Naive B cell (primary cell): ENCODE measurements at regions not wholly inside any gene's neighbourhood (a gene's known extent, or its start where the extent isn't known, plus 50 kb on each side); places are given as distances from the start of the nearest gene placed in this dataset.

Experiments
- ATAC-seq, 2 donors: fragments of 150-1000 bp; cut with Tn5 transposase; 2 replicates each; pipeline ENCODE4 v1.10.0; 2021; ENCODE audit warnings: low read depth in 2 of 2, mild to moderate bottlenecking in 2 of 2, moderate library complexity in 2 of 2
- DNase-seq: peaks from one replicate; pipeline ENCODE4 v3.0.0; 2022
- H3K27ac Mint-ChIP-seq, 6 donors: one replicate each; pipeline ENCODE4 v1.8.0; 2020 to 2022; ENCODE audit warnings: mild to moderate bottlenecking in 6 of 6, mixed read lengths in 6 of 6, moderate library complexity in 5 of 6, inconsistent platforms in 2 of 6
- H3K27me3 Mint-ChIP-seq, 3 donors: one replicate each; pipeline ENCODE4 v1.8.0; 2021 to 2022; ENCODE audit warnings: mixed read lengths in 3 of 3, mild to moderate bottlenecking in 1 of 3
- H3K36me3 Mint-ChIP-seq, 2 donors: one replicate each; pipeline ENCODE4 v1.8.0; 2020 to 2022; ENCODE audit warnings: mixed read lengths in 2 of 2, inconsistent platforms in 1 of 2, mild to moderate bottlenecking in 1 of 2
- H3K4me1 Mint-ChIP-seq, 3 donors: one replicate each; pipeline ENCODE4 v1.8.0; 2020 to 2022; ENCODE audit warnings: mixed read lengths in 3 of 3, inconsistent platforms in 1 of 3, mild to moderate bottlenecking in 1 of 3, moderate library complexity in 1 of 3
- H3K4me3 Mint-ChIP-seq, 8 donors: one replicate each; pipeline ENCODE4 v1.8.0; 2020 to 2022; ENCODE audit warnings: mild to moderate bottlenecking in 8 of 8, mixed read lengths in 8 of 8, moderate library complexity in 8 of 8, inconsistent platforms in 2 of 8
- H3K9me3 Mint-ChIP-seq, 7 donors: one replicate each; pipeline ENCODE4 v1.8.0; 2020 to 2022; ENCODE audit warnings: mixed read lengths in 7 of 7, mild to moderate bottlenecking in 5 of 7, inconsistent platforms in 2 of 7, moderate library complexity in 1 of 7

DNA sequence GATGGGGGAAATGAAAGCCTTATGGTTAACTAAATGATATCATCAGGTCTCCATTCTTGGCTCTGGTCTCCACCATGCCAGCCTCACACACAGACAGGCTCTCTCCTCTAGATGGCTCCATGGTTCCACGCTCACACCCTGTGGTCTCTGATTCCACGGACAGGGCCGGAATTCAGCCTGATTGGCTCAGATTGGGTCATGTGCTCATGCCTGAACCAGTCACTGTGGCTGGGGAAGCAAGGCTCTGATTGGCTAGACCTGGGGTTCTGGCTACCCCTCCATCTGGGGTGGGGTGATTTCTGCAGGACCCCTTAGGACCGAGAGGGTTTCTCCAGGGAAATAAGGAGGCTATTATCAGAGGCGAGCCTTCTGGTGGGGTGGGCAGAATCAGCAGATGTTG lies 277.0 kb downstream of the PTPRU start:
- H3K27ac Mint-ChIP-seq: no peak overlapping the region
- H3K4me3 Mint-ChIP-seq: no peak overlapping the region
- peaks cover 0 to 13% of the 10 kb centered on the region in 2 donors for H3K36me3 Mint-ChIP-seq
- ATAC-seq: no peak
- H3K27me3 Mint-ChIP-seq: peaks cover 0 to 34% (median 6%) of the 10 kb centered on the region in 3 donors
- no peak for DNase-seq
- H3K9me3 Mint-ChIP-seq: peaks cover 0 to 16% (median 5%) of the 10 kb centered on the region in 7 donors
- no peaks in the 10 kb centered on the region for H3K4me1 Mint-ChIP-seq

- H3K9me3 Mint-ChIP-seq: peaks cover 0 to 16% (median 5%) of the 10 kb centered on the region in 7 donors
- no peaks in the 10 kb centered on the region for H3K4me1 Mint-ChIP-seq
- peaks cover 0 to 13% of the 10 kb centered on the region in 2 donors for H3K36me3 Mint-ChIP-seq
- no peak for ATAC-seq
- DNase-seq: no peak
- no peak overlapping the region for H3K27ac Mint-ChIP-seq
- H3K27me3 Mint-ChIP-seq: peaks cover 0 to 43% (median 11%) of the 10 kb centered on the region in 3 donors
- H3K4me3 Mint-ChIP-seq: no peak overlapping the region
These were observed 275.1 kb downstream of the PTPRU start for GRCh38 chr1:29511436-29511835.

GRCh38 chr1:29508458-29509107 lies 272.3 kb downstream of the PTPRU start:
- no peak for ATAC-seq

DNA sequence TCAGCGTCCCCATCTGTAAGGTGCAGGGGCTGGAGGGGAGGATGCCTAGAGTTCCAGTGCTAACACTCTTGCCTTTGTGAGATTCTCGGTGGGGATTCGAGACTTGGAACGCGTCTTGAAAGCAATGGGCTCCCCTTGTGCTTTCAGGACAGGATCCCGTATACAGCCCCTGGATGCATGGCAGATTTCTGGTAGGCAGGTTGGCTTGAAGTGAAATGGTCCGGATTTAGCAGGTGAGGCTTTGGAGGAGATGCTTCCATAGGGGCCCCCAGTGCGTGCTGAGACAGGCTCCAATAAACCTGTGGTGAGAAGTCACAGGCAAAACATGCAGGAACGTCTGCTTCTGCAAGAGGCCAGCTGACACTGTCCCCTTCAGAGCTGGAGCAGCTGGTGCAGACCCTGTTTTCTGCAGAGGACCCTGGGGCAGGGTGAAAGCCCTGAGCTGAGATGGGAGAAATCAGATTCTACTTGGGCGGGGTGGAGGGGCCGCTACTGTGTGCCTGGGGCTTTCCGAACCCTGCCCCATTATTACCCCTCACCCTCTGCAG lies 270.4 kb downstream of the PTPRU start:
- peaks cover 10 to 60% (median 26%) of the 10 kb centered on the region in 3 donors for H3K27me3 Mint-ChIP-seq
- H3K9me3 Mint-ChIP-seq: peaks cover 0 to 10% (median 3%) of the 10 kb centered on the region in 7 donors
- no peak overlapping the region for H3K4me3 Mint-ChIP-seq
- peak overlapping the region in 1 of 6 donors; percentile 40 for H3K27ac Mint-ChIP-seq
- H3K36me3 Mint-ChIP-seq: peaks cover 0 to 5% of the 10 kb centered on the region in 2 donors
- ATAC-seq (no peak), DNase-seq (no peak)
- no peaks in the 10 kb centered on the region for H3K4me1 Mint-ChIP-seq

More at GRCh38 chr1:29508458-29509107, 272.3 kb downstream of the PTPRU start:
- H3K27me3 Mint-ChIP-seq: peaks cover 10 to 51% (median 19%) of the 10 kb centered on the region in 3 donors
- no peak for DNase-seq
- H3K4me1 Mint-ChIP-seq: no peaks in the 10 kb centered on the region
- H3K4me3 Mint-ChIP-seq: no peak overlapping the region
- H3K27ac Mint-ChIP-seq: no peak overlapping the region
- peaks cover 0 to 13% of the 10 kb centered on the region in 2 donors for H3K36me3 Mint-ChIP-seq
- peaks cover 0 to 16% (median 5%) of the 10 kb centered on the region in 7 donors for H3K9me3 Mint-ChIP-seq

DNA sequence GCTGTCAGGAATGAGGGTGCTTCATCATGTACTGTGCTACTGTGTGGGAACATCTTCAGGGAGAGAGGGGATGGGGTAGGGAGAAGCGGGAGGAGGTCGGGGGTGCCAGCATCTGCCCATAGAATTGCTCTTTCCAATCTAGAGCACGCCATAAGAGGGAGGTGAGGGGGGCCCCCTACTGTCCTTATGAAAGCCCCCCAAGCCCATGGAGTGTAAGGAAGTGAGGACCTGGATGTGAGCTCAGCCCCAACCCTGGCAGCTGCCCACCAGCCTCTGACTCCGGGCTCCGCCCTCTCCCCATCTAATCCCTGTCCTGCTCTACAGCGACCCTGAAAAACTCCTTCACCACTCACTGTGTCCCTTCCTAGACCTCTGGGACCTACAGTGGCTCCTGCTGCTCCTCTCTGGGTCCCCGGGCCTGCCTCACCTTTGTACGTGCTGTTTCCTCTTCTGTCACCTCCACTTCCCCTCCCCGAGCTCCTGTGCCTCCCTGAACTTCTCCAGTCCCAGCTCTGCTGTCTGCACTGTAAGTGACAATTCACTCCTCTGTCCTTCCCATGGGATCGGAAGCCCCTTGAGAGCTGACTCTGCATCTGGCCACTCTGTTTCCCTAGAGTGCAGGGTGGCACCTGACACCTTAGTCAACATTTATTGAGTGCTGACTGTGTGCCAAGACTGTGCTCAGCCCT lies 269.4 kb downstream of the PTPRU start:
- Mint-ChIP-seq H3K27ac (no peak overlapping the region), H3K4me3 (no peak overlapping the region), H3K36me3 (no peaks in the 10 kb centered on the region), H3K4me1 (no peaks in the 10 kb centered on the region), H3K27me3 (peaks cover 15 to 60% (median 26%) of the 10 kb centered on the region in 3 donors), H3K9me3 (no peaks in the 10 kb centered on the region)
- no peak for ATAC-seq
- DNase-seq: no peak

DNA sequence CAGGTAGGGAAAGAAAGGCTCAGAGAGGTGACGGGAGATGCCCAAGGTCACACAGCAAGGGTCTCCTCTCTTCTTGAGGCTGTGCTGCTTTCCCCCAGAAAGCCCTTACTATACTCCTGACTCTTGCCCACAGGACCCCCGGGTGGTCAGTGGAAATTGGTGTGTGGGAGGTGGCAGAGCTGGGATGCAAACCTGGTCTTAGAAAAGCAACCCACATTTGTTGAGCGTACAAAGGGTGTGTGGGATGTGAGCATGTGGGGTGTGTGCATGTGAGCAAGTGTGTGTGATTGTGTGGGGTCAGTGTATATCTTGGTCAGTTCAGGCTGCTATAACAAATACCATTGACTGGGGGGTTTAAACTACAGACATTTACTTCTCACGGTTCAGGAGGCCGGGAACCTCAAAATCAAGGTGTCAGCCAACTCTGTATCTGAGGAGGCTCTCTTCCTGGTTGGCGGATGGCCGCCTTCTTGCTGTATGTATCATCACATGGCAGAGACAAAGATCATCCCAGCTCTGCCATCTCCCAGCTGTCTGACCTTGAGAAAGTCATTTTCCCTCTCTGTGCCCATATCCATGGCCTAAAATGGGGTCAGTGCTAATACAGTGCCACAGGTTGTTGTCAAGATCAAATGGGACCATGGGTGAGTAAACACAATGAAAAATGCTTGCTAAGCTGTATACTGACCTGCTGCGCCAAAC lies 268.5 kb downstream of the PTPRU start:
- no peak overlapping the region for H3K27ac Mint-ChIP-seq
- no peaks in the 10 kb centered on the region for H3K4me1 Mint-ChIP-seq
- no peak overlapping the region for H3K4me3 Mint-ChIP-seq
- no peaks in the 10 kb centered on the region for H3K36me3 Mint-ChIP-seq
- ATAC-seq (no peak), DNase-seq (no peak)
- H3K9me3 Mint-ChIP-seq: no peaks in the 10 kb centered on the region
- H3K27me3 Mint-ChIP-seq: peaks cover 15 to 64% (median 28%) of the 10 kb centered on the region in 3 donors

GRCh38 chr1:29504196-29504595 lies 267.9 kb downstream of the PTPRU start:
- peaks cover 15 to 67% (median 35%) of the 10 kb centered on the region in 3 donors for H3K27me3 Mint-ChIP-seq
- DNase-seq (no peak), ATAC-seq (no peak)
- no peaks in the 10 kb centered on the region for H3K4me1 Mint-ChIP-seq
- H3K36me3 Mint-ChIP-seq: peaks cover 0 to under 1% of the 10 kb centered on the region in 2 donors
- no peaks in the 10 kb centered on the region for H3K9me3 Mint-ChIP-seq
- no peak overlapping the region for H3K4me3 Mint-ChIP-seq
- no peak overlapping the region for H3K27ac Mint-ChIP-seq

DNA sequence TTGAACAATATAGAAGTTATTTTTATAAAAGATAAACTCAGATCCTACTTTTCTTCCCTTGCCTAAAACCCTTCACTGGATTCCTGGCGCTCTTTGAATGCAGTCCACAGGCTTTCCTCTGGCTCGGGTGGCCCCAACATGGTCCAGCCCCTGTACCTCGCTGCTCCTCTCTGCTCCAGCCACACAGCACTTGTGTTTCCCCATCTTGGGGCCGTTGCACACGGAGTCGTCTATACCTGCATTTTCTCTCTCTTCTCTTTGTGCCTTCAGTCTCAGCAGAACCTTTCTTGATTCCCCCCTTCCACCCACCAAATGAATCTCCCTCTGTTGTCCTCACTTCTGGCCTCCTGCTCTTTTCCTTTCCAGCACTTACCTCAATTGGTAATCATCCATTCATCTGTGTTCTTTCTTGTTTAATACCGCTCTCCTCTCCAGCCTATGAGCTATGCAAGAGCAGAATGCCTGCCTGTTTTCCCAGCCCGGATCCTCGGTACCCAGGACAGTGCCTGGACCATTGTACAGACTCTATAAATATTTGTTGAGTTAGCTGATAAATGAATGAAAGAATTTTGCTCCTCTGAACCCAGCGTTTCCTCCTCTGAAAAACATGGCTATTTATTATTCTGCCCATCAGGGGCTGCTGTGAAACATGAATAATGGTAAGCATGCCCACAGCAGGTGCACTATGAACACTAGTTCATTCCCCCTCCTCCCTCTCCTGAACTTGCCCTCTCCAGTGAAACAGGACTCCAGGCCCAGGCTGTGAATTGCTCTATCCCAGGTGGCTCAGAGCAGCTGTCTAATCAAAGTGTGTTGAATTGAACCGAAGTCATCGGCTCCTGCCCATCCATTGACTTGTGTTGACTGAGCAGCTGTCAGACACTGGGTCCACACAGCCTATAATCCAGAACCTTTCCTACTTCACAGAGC lies 266.9 kb downstream of the PTPRU start:
- Mint-ChIP-seq H3K4me3 (no peak overlapping the region), H3K4me1 (no peaks in the 10 kb centered on the region), H3K27ac (no peak overlapping the region), H3K36me3 (peaks cover 0 to 10% of the 10 kb centered on the region in 2 donors), H3K9me3 (peaks cover 0 to 4% (median 0%) of the 10 kb centered on the region in 7 donors), H3K27me3 (peaks cover 24 to 67% (median 45%) of the 10 kb centered on the region in 3 donors)
- no peak for ATAC-seq
- no peak for DNase-seq

- Mint-ChIP-seq H3K4me1 (no peaks in the 10 kb centered on the region), H3K27me3 (peaks cover 24 to 67% (median 45%) of the 10 kb centered on the region in 3 donors), H3K27ac (no peak overlapping the region), H3K36me3 (peaks cover 0 to 14% of the 10 kb centered on the region in 2 donors), H3K9me3 (peaks cover 0 to 8% (median 0%) of the 10 kb centered on the region in 7 donors), H3K4me3 (no peak overlapping the region)
- DNase-seq: no peak
- no peak for ATAC-seq
These were observed 266.0 kb downstream of the PTPRU start for GRCh38 chr1:29502225-29502910.

DNA sequence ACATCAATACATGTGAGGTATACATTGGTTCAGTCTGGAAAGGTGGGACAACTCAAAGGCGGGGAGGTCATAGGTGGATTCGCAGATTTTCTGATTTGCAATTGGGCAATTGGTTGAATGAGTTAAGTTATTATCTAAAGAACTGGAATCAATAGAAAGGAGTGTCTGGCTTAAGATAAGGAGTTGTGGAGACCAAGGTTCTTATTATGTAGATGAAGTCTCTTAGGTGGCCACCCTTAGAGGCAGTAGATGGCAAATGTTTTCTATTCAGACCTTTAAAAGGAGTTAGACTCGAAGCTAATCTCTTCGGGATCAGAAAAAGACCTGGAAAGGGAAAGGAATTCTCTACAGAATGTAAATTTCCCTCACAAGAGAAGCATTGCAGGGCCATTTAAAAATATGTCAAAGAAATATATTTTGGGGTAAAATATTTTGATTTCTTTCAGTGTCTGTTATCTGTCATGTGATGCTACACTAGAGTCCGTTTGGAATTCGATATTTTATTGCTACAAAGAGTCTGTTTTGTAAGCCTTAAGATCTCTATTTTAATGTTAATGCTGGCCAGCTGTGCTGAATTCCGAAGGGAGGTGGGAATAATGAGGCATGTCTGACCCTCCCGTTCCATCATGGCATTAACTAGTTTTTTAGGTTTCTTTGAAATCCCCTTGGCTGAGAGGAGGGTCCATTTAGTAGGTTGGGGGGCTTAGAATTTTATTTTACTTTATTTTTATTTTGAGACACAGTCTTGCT lies 265.1 kb downstream of the PTPRU start:
- peaks cover 0 to 14% of the 10 kb centered on the region in 2 donors for H3K36me3 Mint-ChIP-seq
- no peaks in the 10 kb centered on the region for H3K4me1 Mint-ChIP-seq
- peaks cover 24 to 68% (median 47%) of the 10 kb centered on the region in 3 donors for H3K27me3 Mint-ChIP-seq

GRCh38 chr1:29500651-29501050 lies 264.3 kb downstream of the PTPRU start:
- Mint-ChIP-seq H3K36me3 (peaks cover 0 to 14% of the 10 kb centered on the region in 2 donors), H3K4me1 (no peaks in the 10 kb centered on the region), H3K27ac (no peak overlapping the region), H3K9me3 (peaks cover 2 to 13% (median 10%) of the 10 kb centered on the region in 7 donors), H3K27me3 (peaks cover 18 to 64% (median 49%) of the 10 kb centered on the region in 3 donors), H3K4me3 (no peak overlapping the region)
- DNase-seq: no peak
- no peak for ATAC-seq

More for the DNA sequence above, 265.1 kb downstream of the PTPRU start:
- no peak for ATAC-seq
- H3K4me3 Mint-ChIP-seq: no peak overlapping the region
- no peak for DNase-seq
- H3K9me3 Mint-ChIP-seq: peaks cover 0 to 8% (median 5%) of the 10 kb centered on the region in 7 donors
- peak overlapping the region in 1 of 6 donors; percentile 15 for H3K27ac Mint-ChIP-seq
